Heart left ventricle (tissue), 13 donors: ENCODE measurements at regions not wholly inside any gene's neighbourhood (a gene's known extent, or its start where the extent isn't known, plus 50 kb on each side); places are given as distances from the start of the nearest gene placed in this dataset.

ENCODE experiments used
- CTCF ChIP-seq, 12 donors: fragments of 200-600 bp; sonication (generic) in 4 of 12; IDR thresholded peaks; one replicate each; pipeline versions ENCODE4 v1.5.0 to v1.8.0; 2018 to 2022; ENCODE audit warnings: antibody characterized with exemption in 12 of 12, mild to moderate bottlenecking in 5 of 12
- POLR2A ChIP-seq, 2 donors: fragments of 450-650 bp; IDR thresholded peaks; one replicate each; pipeline ENCODE4 v1.6.1; 2017; ENCODE audit warnings: antibody characterized with exemption in 2 of 2, mild to moderate bottlenecking in 2 of 2, moderate library complexity in 2 of 2
- donor health status: ischemic (EF 13 %, LVEDD 7.1; RV severe dilation, severe dysfunction).
- donor health status: DM: no; HTN: yes; CAD: no.
- donor health status: DM: no; HTN: no; CAD: no.
- donor health status: ischemic (EF 25% LVEDD 6.9; RV normal size, moderate dysfunction).
- donor health status: ischemic (EF 25% LVEDD 5.7; RV mildly dilated, moderate dysfunction).
- donor health status: ischemic (EF 35%, LVEDD 5.7; RV mildly dilated, moderate dysfunction).
- donor health status: nonischemic (EF 11% LVEDD 7.7; RV severe dilation, severe dysfunction).
- donor health status: DM: yes; HTN: yes; CAD: no.
- donor health status: PGD.
- donor health status: ischemic (EF 29% LVEDD 5.4; RV normal size, mild dysfunction).
- donor health status: nonischemic (EF 23%, LVEDD 6.1; RV moderate dilation, normal function).

GRCh38 chr13:37435881-37436280, 162.7 kb downstream of the POSTN start:
- TF ChIP-seq CTCF (IDR thresholded peaks at IDR 0.05) (no peak), POLR2A (IDR thresholded peaks at IDR 0.05) (no peak)
